Karpas-422 (cell line): ENCODE measurements at regions not wholly inside any gene's neighbourhood (a gene's known extent, or its start where the extent isn't known, plus 50 kb on each side); places are given as distances from the start of the nearest gene placed in this dataset.

ENCODE experiments used
- DNase-seq: peaks from one replicate; pipeline ENCODE4 v3.0.0-alpha.2; 2015
- H2AFZ ChIP-seq: fragments of 200-600 bp; sonication (generic); 2 replicates; pipeline ENCODE4 v1.6.1; 2014; ENCODE audit warnings: antibody characterized with exemption, low read length, mixed read lengths
- H3K27ac ChIP-seq: fragments of 200-600 bp; sonication (generic); 2 replicates; pipeline ENCODE4 v1.5.1; 2014; ENCODE audit warnings: mild to moderate bottlenecking, low read length, moderate library complexity
- H3K27me3 ChIP-seq: fragments of 200-600 bp; sonication (generic); 2 replicates; pipeline ENCODE4 v1.6.1; 2014; ENCODE audit warnings: low read length, mixed read lengths
- H3K36me3 ChIP-seq: fragments of 200-600 bp; sonication (generic); 2 replicates; pipeline ENCODE4 v1.6.1; 2014; ENCODE audit warnings: low read length, mixed read lengths; ENCODE audit not compliant: insufficient read depth
- H3K4me1 ChIP-seq: fragments of 200-600 bp; sonication (generic); 2 replicates; pipeline ENCODE4 v1.6.1; 2014; ENCODE audit warnings: mild to moderate bottlenecking, low read length, mixed read lengths
- H3K4me2 ChIP-seq: fragments of 200-600 bp; sonication (generic); 2 replicates; pipeline ENCODE4 v1.6.1; 2014; ENCODE audit warnings: low read length, low read depth, mild to moderate bottlenecking; ENCODE audit not compliant: poor library complexity, severe bottlenecking
- H3K4me3 ChIP-seq: fragments of 200-600 bp; sonication (generic); 2 replicates; pipeline ENCODE4 v1.5.1; 2014; ENCODE audit warnings: mild to moderate bottlenecking, antibody characterized with exemption, low read length, mixed read lengths
- H3K79me2 ChIP-seq: fragments of 200-600 bp; sonication (generic); 2 replicates; pipeline ENCODE4 v1.6.1; 2014; ENCODE audit warnings: mild to moderate bottlenecking, low read length, mixed read lengths
- H3K9ac ChIP-seq: fragments of 200-600 bp; sonication (generic); 2 replicates; pipeline ENCODE4 v1.6.0; 2014; ENCODE audit warnings: low read length
- H3K9me2 ChIP-seq: fragments of 200-600 bp; sonication (generic), shearing (Covaris generic); replicated peaks from 2 replicates; pipeline ENCODE4 v1.6.0; 2014; ENCODE audit warnings: mild to moderate bottlenecking, low read length, moderate library complexity; ENCODE audit not compliant: insufficient read depth
- H3K9me3 ChIP-seq: fragments of 300-700, 200-600 bp; sonication (generic); 2 replicates; pipeline ENCODE4 v1.6.1; 2014; ENCODE audit warnings: low read length, mixed read lengths
- H4K20me1 ChIP-seq: fragments of 200-600 bp; sonication (generic); 2 replicates; pipeline ENCODE4 v1.6.1; 2014; ENCODE audit warnings: mild to moderate bottlenecking, antibody characterized with exemption, low read length, low read depth; ENCODE audit not compliant: insufficient read depth

DNA sequence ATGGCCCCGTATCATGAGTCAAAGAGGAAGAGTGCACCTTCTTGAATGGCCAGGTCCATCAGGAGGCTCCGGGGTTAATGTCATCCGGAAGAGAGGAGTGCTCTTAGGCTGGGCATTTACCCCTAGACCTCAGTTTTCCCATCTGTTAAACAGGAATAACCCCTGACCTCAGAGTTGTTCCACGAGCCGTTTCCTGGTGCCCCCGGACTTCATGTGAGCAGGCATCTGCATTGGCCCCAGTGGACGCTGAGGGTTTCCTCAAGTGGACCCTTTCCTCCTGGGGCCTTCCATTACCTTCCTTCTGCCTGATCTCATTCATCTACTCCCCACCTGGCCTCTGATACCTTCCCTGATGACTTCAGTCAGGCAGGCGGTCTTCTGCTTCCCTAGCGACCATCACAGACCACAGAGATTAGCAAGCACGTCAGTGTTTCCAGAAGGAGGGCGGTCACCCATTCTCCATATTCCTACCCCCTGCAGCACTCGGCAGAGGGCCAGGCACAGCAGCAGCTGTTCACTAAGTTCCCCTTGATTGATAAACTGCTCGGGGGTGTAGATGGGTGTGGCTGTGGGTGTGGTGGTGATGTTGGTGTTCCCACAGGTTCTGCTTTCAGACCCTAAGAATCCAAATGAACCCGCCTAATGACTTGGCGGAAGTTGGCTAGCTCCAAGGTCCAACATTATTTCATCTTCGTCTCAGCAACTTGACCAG lies 346.6 kb upstream of the TNRC6C start:
- Histone ChIP-seq H3K36me3 (no peaks in the 10 kb centered on the region), H3K79me2 (no peaks in the 10 kb centered on the region)

DNA sequence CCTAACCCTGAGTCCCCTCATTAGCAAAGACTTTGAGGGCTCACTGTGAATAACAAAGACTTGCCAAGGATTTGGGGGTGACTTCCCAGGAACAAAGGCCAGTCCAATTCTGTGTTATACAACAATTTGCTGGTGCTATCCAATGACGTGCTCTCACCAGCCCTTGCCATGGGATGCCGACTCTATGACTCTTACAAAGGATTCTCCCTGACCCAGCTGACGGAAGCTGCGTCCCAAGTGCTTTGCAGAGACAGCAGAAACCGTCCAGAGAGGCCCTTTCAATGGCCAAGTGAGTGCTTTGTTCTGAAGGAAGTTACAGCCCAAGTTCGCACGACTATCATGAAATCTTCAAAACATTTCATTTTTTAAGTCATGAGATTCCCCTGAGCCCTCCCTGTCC lies 345.3 kb upstream of the TNRC6C start:
- peaks cover 8% of the 10 kb centered on the region for H3K4me1 ChIP-seq
- no peak overlapping the region for H3K4me3 ChIP-seq

More for the DNA sequence above, 346.6 kb upstream of the TNRC6C start:
- H3K27me3 ChIP-seq: no peaks in the 10 kb centered on the region
- no peak overlapping the region for H2AFZ ChIP-seq
- DNase-seq: no peak
- H3K4me3 ChIP-seq: no peak overlapping the region
- no peaks in the 10 kb centered on the region for H4K20me1 ChIP-seq
- H3K4me2 ChIP-seq: no peak overlapping the region
- peaks cover 8% of the 10 kb centered on the region for H3K4me1 ChIP-seq
- no peak overlapping the region for H3K9ac ChIP-seq
- H3K9me2 ChIP-seq: no peaks in the 10 kb centered on the region
- no peaks in the 10 kb centered on the region for H3K9me3 ChIP-seq
- no peak overlapping the region for H3K27ac ChIP-seq

DNA sequence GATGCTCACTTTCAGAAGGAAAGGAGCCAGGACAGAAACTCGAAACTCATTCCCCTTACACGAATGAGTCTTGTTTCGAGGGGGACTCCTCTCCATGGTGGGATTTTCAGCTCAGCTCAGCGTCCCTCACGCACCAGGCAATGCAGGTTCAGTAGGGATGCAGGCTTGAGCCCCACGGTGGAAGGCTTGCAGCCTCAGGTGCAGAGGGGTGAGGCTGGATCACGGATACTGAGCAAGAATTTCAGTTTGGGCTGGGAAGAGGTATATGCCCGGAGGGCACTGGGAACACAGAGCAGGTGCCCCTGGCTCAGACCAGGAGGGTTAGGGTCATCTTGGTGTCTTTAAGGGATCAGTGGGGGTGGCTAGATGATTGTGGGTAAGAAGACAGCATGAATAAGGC lies 344.9 kb upstream of the TNRC6C start:
- Histone ChIP-seq H3K27me3 (no peaks in the 10 kb centered on the region), H3K4me1 (peaks cover 8% of the 10 kb centered on the region), H3K36me3 (no peaks in the 10 kb centered on the region), H3K4me3 (no peak overlapping the region), H3K9me3 (no peaks in the 10 kb centered on the region), H3K9me2 (no peaks in the 10 kb centered on the region), H3K79me2 (no peaks in the 10 kb centered on the region), H4K20me1 (no peaks in the 10 kb centered on the region), H3K4me2 (no peak overlapping the region), H3K27ac (no peak overlapping the region), H3K9ac (no peak overlapping the region), H2AFZ (no peak overlapping the region)
- no peak for DNase-seq

More for the DNA sequence above, 345.3 kb upstream of the TNRC6C start:
- no peaks in the 10 kb centered on the region for H3K9me2 ChIP-seq
- no peaks in the 10 kb centered on the region for H3K36me3 ChIP-seq
- no peak overlapping the region for H2AFZ ChIP-seq
- H3K9me3 ChIP-seq: no peaks in the 10 kb centered on the region
- DNase-seq: no peak
- no peaks in the 10 kb centered on the region for H3K79me2 ChIP-seq
- H3K4me2 ChIP-seq: no peak overlapping the region
- H3K27ac ChIP-seq: no peak overlapping the region
- H4K20me1 ChIP-seq: no peaks in the 10 kb centered on the region
- H3K9ac ChIP-seq: no peak overlapping the region
- H3K27me3 ChIP-seq: no peaks in the 10 kb centered on the region

DNA sequence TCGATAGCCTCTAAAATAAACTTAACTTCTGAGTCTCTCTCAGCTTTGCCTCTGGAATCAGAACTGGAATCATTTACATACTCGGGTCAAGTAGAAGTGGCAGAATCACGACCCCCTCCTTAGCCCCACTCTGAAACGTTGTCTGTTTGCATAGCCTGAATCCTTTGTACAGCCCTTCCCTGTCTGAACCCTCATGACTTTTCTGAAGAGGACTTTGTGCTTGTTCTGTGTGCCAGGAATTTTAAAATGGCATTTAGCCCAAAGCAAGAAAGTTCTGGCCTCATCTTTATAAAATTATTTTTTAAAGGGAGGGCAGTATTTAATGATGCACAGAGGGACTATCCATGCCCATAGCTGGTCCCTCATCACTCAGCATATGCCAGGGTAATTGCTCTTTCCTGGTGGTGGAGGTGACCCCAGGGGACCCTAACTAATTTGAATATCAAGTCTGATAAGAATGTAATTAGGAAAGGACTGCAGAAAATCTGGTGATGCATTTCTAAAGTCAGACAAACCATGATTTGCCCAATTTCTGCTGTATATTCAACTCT lies 342.7 kb upstream of the TNRC6C start:
- Histone ChIP-seq H3K36me3 (no peaks in the 10 kb centered on the region), H3K9me3 (no peaks in the 10 kb centered on the region), H3K4me2 (no peak overlapping the region), H3K4me1 (no peaks in the 10 kb centered on the region), H3K9ac (no peak overlapping the region), H4K20me1 (no peaks in the 10 kb centered on the region), H3K27me3 (no peaks in the 10 kb centered on the region), H3K79me2 (no peaks in the 10 kb centered on the region), H3K9me2 (no peaks in the 10 kb centered on the region), H2AFZ (no peak overlapping the region), H3K4me3 (no peak overlapping the region), H3K27ac (no peak overlapping the region)
- DNase-seq: no peak

DNA sequence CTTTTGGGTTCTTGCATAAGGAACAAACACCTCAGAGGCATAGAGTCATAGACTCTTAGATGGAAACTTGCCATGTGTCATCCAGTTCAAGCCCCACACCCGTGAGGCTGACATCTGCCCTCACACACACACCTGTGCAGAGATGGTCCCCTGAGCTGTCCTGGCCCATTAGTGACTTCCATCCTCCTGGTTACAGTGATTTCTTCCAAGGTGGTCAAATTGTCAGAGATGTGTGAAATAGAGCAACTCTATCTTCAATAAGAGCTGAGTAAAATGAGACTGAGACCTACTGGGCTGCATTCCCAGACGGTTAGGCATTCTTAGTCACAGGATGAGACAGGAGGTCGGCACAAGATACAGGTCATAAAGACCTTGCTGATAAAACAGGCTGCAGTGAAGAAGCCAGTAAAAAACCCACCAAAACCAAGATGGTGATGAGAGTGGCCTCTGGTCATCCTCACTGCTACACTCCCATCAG lies 342.2 kb upstream of the TNRC6C start:
- Histone ChIP-seq H3K9me3 (no peaks in the 10 kb centered on the region), H3K27ac (no peak overlapping the region), H3K9ac (no peak overlapping the region), H3K4me2 (no peak overlapping the region), H3K4me3 (no peak overlapping the region), H4K20me1 (no peaks in the 10 kb centered on the region), H2AFZ (no peak overlapping the region), H3K9me2 (no peaks in the 10 kb centered on the region), H3K27me3 (no peaks in the 10 kb centered on the region), H3K36me3 (no peaks in the 10 kb centered on the region), H3K79me2 (no peaks in the 10 kb centered on the region), H3K4me1 (no peaks in the 10 kb centered on the region)
- DNase-seq: no peak

DNA sequence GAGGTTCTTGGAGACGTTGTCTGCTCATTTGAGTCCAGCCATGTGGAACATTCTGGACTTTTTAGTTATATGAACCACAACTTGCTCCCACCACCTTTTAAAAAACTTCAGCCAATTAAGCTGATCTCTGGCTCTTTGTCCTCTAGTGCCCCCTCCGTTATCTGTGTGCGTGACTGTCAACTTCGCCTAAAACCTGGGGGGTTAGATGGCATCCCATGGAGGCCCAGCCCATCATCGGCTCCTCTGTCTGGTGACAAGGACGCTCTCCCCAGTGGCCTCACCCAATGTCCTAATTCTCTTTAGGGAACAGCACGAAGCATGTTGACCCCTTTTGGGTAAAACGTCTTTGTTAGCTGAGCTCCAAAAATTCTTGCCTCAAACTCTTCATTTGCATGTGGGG lies 341.0 kb upstream of the TNRC6C start:
- H3K36me3 ChIP-seq: no peaks in the 10 kb centered on the region
- DNase-seq: no peak
- no peak overlapping the region for H3K4me3 ChIP-seq
- H3K9me2 ChIP-seq: no peaks in the 10 kb centered on the region
- no peaks in the 10 kb centered on the region for H4K20me1 ChIP-seq
- H3K4me2 ChIP-seq: no peak overlapping the region
- H3K9ac ChIP-seq: no peak overlapping the region
- no peaks in the 10 kb centered on the region for H3K9me3 ChIP-seq
- no peaks in the 10 kb centered on the region for H3K79me2 ChIP-seq
- H3K27me3 ChIP-seq: no peaks in the 10 kb centered on the region
- H3K4me1 ChIP-seq: no peaks in the 10 kb centered on the region
- no peak overlapping the region for H3K27ac ChIP-seq
- H2AFZ ChIP-seq: no peak overlapping the region

DNA sequence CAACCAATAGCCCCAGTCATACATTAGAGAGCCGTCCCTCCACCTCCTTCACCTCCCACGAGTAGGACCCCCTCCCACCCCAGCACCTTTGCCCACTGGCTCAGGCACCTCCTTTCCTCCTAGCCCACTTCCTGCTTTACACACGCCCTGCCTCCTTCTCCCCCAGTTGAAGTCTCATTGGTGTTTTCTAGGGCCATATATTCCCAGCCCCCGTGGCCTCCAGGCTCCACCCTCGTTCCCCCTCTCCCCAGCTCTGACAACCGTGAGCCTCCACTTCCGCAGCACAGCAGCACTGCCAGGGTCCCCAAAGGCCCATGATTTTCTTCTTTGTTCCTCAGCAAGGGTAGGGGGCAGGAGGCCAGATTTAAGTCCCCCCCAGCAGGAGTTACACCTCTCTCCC lies 340.3 kb upstream of the TNRC6C start:
- H3K9me2 ChIP-seq: no peaks in the 10 kb centered on the region
- DNase-seq: no peak
- no peaks in the 10 kb centered on the region for H3K4me1 ChIP-seq

DNA sequence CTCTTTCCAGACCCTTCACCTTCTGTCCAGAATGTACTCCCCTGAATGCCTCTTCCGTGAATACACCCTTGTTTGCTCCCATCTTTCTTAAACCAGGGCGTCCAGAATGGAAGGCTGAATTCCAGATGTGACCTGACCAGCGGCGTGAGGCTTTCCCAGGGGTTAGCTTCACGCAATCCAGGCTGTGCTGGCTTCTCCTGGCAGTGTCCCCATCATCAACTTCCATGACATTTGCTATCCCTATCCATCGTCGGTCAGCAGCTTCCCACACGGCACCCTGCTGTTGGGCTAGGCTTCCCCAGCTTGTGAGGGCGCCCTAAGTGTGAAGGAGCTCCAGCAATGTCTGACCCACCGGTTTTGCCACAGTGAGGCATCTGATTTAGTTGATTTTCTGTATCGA lies 339.8 kb upstream of the TNRC6C start:
- no peaks in the 10 kb centered on the region for H3K79me2 ChIP-seq

More for the DNA sequence above, 340.3 kb upstream of the TNRC6C start:
- Histone ChIP-seq H3K79me2 (no peaks in the 10 kb centered on the region), H3K27ac (no peak overlapping the region), H3K4me3 (no peak overlapping the region), H2AFZ (no peak overlapping the region), H3K36me3 (no peaks in the 10 kb centered on the region), H3K9me3 (no peaks in the 10 kb centered on the region), H3K27me3 (no peaks in the 10 kb centered on the region), H4K20me1 (no peaks in the 10 kb centered on the region), H3K4me2 (no peak overlapping the region), H3K9ac (no peak overlapping the region)

More for the DNA sequence above, 339.8 kb upstream of the TNRC6C start:
- Histone ChIP-seq H2AFZ (no peak overlapping the region), H3K9ac (no peak overlapping the region), H3K36me3 (no peaks in the 10 kb centered on the region), H3K4me2 (no peak overlapping the region), H3K4me3 (no peak overlapping the region), H4K20me1 (no peaks in the 10 kb centered on the region), H3K9me3 (no peaks in the 10 kb centered on the region), H3K9me2 (no peaks in the 10 kb centered on the region), H3K4me1 (no peaks in the 10 kb centered on the region), H3K27ac (no peak overlapping the region), H3K27me3 (no peaks in the 10 kb centered on the region)
- no peak for DNase-seq
